ENCODE measurements at regions not wholly inside any gene's neighbourhood (a gene's known extent, or its start where the extent isn't known, plus 50 kb on each side); places are given as distances from the start of the nearest gene placed in this dataset.

- ChIA-PET POLR2A (ENCODE audit: partially characterized antibody) (no interaction called here), CTCF (ENCODE audit: partially characterized antibody) (no interaction called here)
- no peak overlapping the region for H3K18ac ChIP-seq (ENCODE audit: extremely low read depth, low read length)
- H2BK120ac ChIP-seq (replicated peaks; ENCODE audit: low read depth, low read length), result no peak overlapping the region
- H2AK5ac ChIP-seq (ENCODE audit: low read depth, low read length), result no peak overlapping the region
- no peaks in the 10 kb centered on the region for H3K9me3 ChIP-seq (ENCODE audit: insufficient read depth in 2 of 2, low read depth in 1 of 2, low read length in 1 of 2)
- H3K27ac ChIP-seq (ENCODE audit: low read depth, low read length), result no peak overlapping the region
- no peak overlapping the region for H2BK20ac ChIP-seq (ENCODE audit: low read length)
- H3K79me1 ChIP-seq (ENCODE audit: low read depth, low read length), result no peaks in the 10 kb centered on the region
- no peak overlapping the region for H3K9ac ChIP-seq (replicated peaks in 1 of 4; ENCODE audit: extremely low read depth in 1 of 4, low read depth in 3 of 4, low read length in 3 of 4)
- H3K36me3 ChIP-seq (ENCODE audit: control insufficient read depth in 2 of 4, insufficient read depth in 4 of 4, low read length in 3 of 4), result no peaks in the 10 kb centered on the region
- no peaks in the 10 kb centered on the region for H3K79me2 ChIP-seq (ENCODE audit: control insufficient read depth in 1 of 2, insufficient read depth in 2 of 2, low read length in 2 of 2)
- H3K4ac ChIP-seq (replicated peaks; ENCODE audit: insufficient read length, low read depth, low read length), result no peak overlapping the region
- H2BK15ac ChIP-seq (ENCODE audit: low read length), result no peak overlapping the region
- no peak overlapping the region for H4K8ac ChIP-seq (ENCODE audit: extremely low read depth, insufficient read depth, low read length)
- H3K27me3 ChIP-seq (replicated peaks in 1 of 4; ENCODE audit: control insufficient read depth in 3 of 4, extremely low read depth in 1 of 4, insufficient read depth in 3 of 4, low read length in 3 of 4), result no peaks in the 10 kb centered on the region
- H2BK12ac ChIP-seq (ENCODE audit: low read depth, low read length), result no peak overlapping the region
- no peak overlapping the region for H4K91ac ChIP-seq (replicated peaks; ENCODE audit: insufficient read length, low read length)
- no peaks in the 10 kb centered on the region for H4K20me1 ChIP-seq (replicated peaks in 1 of 2; ENCODE audit: control insufficient read depth in 1 of 2, insufficient read depth in 2 of 2, low read length in 2 of 2)
- 71% methylated on average over 2 of the region's 3 CpGs; no CpG with 5 or more reads in 1 of the 2 experiments for WGBS, 2 experiments (ENCODE audit: extremely low coverage in 1 of 2, insufficient coverage in 1 of 2, insufficient read length in 1 of 2, insufficient replicate concordance in 2 of 2, low coverage in 1 of 2, low lambda C conversion rate in 2 of 2, missing lambda C conversion rate in 1 of 2)
- H3K4me2 ChIP-seq (ENCODE audit: insufficient read depth in 1 of 2, low read depth in 2 of 2, low read length in 2 of 2), result no peak overlapping the region
- no peaks in the 10 kb centered on the region for H3K4me1 ChIP-seq (replicated peaks in 1 of 4; ENCODE audit: control insufficient read depth in 3 of 4, insufficient read depth in 4 of 4, low read length in 3 of 4)
- DNase-seq (ENCODE audit: low read depth in 1 of 2, low spot score in 2 of 2) (no peak), FAIRE-seq (no peak)
- H3K4me3 ChIP-seq (ENCODE audit: extremely low read depth in 1 of 4, insufficient read depth in 2 of 4, low read depth in 3 of 4, low read length in 4 of 4), result no peak overlapping the region
- no peak overlapping the region for H2BK5ac ChIP-seq (ENCODE audit: low read depth, low read length)
- H3K23me2 ChIP-seq (ENCODE audit: low read depth, low read length), result no peaks in the 10 kb centered on the region
- no peak overlapping the region for H3K14ac ChIP-seq (ENCODE audit: insufficient read length)
- no peak overlapping the region for H4K5ac ChIP-seq (ENCODE audit: insufficient read length, low read depth, low read length)
- H3K56ac ChIP-seq (replicated peaks; ENCODE audit: insufficient read length, low read depth, low read length), result no peak overlapping the region
- H3K23ac ChIP-seq (ENCODE audit: insufficient read length), result no peak overlapping the region
- no peak overlapping the region for H2AFZ ChIP-seq (ENCODE audit: low read length)
- TF ChIP-seq RAD21 (IDR thresholded peaks at IDR 0.05 in 1 of 2, conservative IDR thresholded peaks at IDR 0.05 in 1 of 2; ENCODE audit: low read depth in 2 of 2, low read length in 2 of 2), result no peak
- TF ChIP-seq TAF7 (optimal IDR thresholded peaks at IDR 0.05; ENCODE audit: borderline replicate concordance, low read depth, low read length), result no peak
- TF ChIP-seq KDM4A (IDR thresholded peaks at IDR 0.05; ENCODE audit: low read depth, low read length, severe bottlenecking), result no peak
- no peak for TF ChIP-seq CHD2 (IDR thresholded peaks at IDR 0.05; ENCODE audit: low read length)
These were observed 166.9 kb downstream of the DEFB131A start for GRCh38 chr4:9611101-9611500.

Measured in H1 (cell line).